ENCODE measurements at regions not wholly inside any gene's neighbourhood (a gene's known extent, or its start where the extent isn't known, plus 50 kb on each side); places are given as distances from the start of the nearest gene placed in this dataset.

DNA sequence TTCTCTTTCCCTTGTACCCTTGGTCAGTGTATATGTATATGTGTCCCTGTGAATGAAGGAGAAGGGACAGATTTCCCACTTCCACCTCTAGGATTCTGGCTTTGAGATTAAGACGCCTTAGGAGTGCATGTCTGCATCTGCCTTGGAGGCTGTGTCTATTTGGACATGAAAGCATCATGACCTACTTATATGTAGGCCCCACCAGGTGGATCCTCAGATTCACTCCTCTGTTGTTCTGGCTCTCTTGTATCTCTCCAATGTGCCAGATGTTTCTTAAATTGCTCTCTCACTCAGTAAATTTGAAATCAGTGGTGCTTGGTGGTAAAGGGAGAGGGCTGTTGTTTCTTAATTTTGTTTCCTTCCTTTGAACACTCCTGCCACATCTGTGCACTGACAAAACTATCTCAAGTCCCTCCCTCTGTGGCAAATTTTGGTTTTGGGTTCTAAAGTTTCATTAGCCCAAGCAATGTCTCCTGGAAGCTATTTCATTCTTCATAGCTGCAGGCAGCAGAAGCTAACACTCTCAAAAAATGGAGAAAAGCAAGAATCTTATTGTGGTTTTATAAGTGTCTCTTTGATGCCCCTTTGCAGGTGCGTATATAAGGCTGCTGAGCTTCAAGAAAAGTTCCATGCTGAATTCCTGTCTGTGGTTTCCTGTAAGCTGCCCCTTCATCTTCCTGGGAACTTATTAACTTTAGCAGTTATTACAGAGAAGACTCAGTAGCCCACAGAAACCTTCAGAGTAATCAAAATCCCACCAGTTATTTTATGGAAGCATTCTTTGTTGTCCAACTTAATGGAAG, 179.7 kb upstream of the SETBP1 start:
- H3K36me3 ChIP-seq (ENCODE audit: control insufficient read depth in 3 of 3, insufficient read depth in 3 of 3, low read length in 3 of 3), result no peaks in the 10 kb centered on the region
- no peaks in the 10 kb centered on the region for H3K27me3 ChIP-seq (ENCODE audit: control insufficient read depth in 3 of 3, insufficient read depth in 3 of 3, low read length in 3 of 3)
- H3K4me1 ChIP-seq (ENCODE audit: control insufficient read depth in 3 of 3, insufficient read depth in 3 of 3, low read length in 3 of 3), result no peaks in the 10 kb centered on the region
- H3K9ac ChIP-seq (ENCODE audit: low read depth in 1 of 3, low read length in 3 of 3), result no peak overlapping the region
- no peak overlapping the region for H3K4me3 ChIP-seq (ENCODE audit: low read length in 3 of 3)
- no peak overlapping the region for H3K27ac ChIP-seq (ENCODE audit: low read depth, low read length)
- H3K9me3 ChIP-seq (ENCODE audit: control insufficient read depth in 3 of 3, low read length in 3 of 3), result no peaks in the 10 kb centered on the region

DNA sequence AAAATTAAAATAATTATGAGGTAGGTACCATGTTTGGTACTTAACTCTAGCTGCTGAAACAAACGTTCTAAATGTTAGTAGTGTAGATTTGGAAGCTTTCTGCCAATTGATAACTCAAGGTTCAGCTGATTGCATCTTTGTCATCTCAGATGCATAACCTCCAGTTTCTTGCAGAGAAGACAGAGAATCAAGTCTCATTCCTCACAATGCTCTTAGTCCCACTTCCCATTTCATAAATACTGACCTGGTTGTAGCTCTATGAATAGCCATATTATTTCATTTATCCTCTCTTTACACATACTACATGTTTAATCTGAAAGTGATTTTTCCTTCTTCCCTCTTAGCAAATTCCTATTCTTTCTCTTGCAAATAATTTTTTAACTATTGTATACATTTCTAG, 178.5 kb upstream of the SETBP1 start:
- no peak overlapping the region for H3K27ac ChIP-seq (ENCODE audit: low read depth, low read length)
- H3K9ac ChIP-seq (ENCODE audit: low read depth in 1 of 3, low read length in 3 of 3), result no peak overlapping the region
- H3K9me3 ChIP-seq (ENCODE audit: control insufficient read depth in 3 of 3, low read length in 3 of 3), result no peaks in the 10 kb centered on the region
- no peak overlapping the region for H3K4me3 ChIP-seq (ENCODE audit: low read length in 3 of 3)
- H3K4me1 ChIP-seq (ENCODE audit: control insufficient read depth in 3 of 3, insufficient read depth in 3 of 3, low read length in 3 of 3), result no peaks in the 10 kb centered on the region
- H3K36me3 ChIP-seq (ENCODE audit: control insufficient read depth in 3 of 3, insufficient read depth in 3 of 3, low read length in 3 of 3), result no peaks in the 10 kb centered on the region
- H3K27me3 ChIP-seq (ENCODE audit: control insufficient read depth in 3 of 3, insufficient read depth in 3 of 3, low read length in 3 of 3), result no peaks in the 10 kb centered on the region

DNA sequence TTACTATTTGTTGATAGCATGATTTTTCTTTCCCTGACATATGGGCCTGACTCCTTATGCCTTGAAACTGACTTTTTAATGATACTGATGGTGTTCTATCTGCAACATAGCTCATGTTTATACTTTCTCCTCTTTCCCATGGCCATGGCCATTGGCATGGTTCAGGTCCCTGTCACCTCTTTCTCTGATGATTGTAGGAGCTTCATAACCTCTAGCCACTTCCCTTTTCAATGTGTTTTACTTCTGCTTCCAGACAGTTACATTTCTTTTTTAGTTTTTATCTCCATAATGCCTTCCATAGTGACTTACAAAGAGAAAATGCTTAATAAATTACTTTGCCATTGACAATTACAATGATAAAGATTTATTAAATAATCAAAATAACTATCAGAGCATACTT, 177.9 kb upstream of the SETBP1 start:
- Histone ChIP-seq H3K27me3 (ENCODE audit: control insufficient read depth in 3 of 3, insufficient read depth in 3 of 3, low read length in 3 of 3) (no peaks in the 10 kb centered on the region), H3K9me3 (ENCODE audit: control insufficient read depth in 3 of 3, low read length in 3 of 3) (no peaks in the 10 kb centered on the region), H3K9ac (ENCODE audit: low read depth in 1 of 3, low read length in 3 of 3) (no peak overlapping the region), H3K27ac (ENCODE audit: low read depth, low read length) (no peak overlapping the region), H3K4me3 (ENCODE audit: low read length in 3 of 3) (no peak overlapping the region), H3K36me3 (ENCODE audit: control insufficient read depth in 3 of 3, insufficient read depth in 3 of 3, low read length in 3 of 3) (no peaks in the 10 kb centered on the region), H3K4me1 (ENCODE audit: control insufficient read depth in 3 of 3, insufficient read depth in 3 of 3, low read length in 3 of 3) (no peaks in the 10 kb centered on the region)

DNA sequence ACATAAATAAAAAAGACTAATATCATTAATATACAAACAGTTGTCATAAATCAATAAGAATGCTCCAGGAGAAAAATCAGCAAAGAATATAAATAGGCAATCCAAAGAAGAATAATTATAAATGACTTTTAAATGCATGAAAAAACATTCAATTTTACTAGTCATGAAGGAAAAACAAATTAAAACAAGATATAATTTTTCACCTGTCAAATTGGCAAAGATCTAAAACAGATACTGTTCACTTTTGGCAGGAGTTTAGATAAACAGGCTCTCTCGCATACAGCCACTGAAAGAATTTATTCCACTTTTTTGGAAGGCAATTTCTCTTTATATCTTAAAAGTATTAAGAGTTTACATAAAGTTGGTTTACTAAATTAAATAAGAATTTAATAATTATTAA, 176.8 kb upstream of the SETBP1 start:
- Histone ChIP-seq H3K4me1 (ENCODE audit: control insufficient read depth in 3 of 3, insufficient read depth in 3 of 3, low read length in 3 of 3) (no peaks in the 10 kb centered on the region), H3K36me3 (ENCODE audit: control insufficient read depth in 3 of 3, insufficient read depth in 3 of 3, low read length in 3 of 3) (no peaks in the 10 kb centered on the region), H3K4me3 (ENCODE audit: low read length in 3 of 3) (no peak overlapping the region), H3K27me3 (ENCODE audit: control insufficient read depth in 3 of 3, insufficient read depth in 3 of 3, low read length in 3 of 3) (no peaks in the 10 kb centered on the region), H3K9me3 (ENCODE audit: control insufficient read depth in 3 of 3, low read length in 3 of 3) (no peaks in the 10 kb centered on the region), H3K9ac (ENCODE audit: low read depth in 1 of 3, low read length in 3 of 3) (no peak overlapping the region), H3K27ac (ENCODE audit: low read depth, low read length) (no peak overlapping the region)

DNA sequence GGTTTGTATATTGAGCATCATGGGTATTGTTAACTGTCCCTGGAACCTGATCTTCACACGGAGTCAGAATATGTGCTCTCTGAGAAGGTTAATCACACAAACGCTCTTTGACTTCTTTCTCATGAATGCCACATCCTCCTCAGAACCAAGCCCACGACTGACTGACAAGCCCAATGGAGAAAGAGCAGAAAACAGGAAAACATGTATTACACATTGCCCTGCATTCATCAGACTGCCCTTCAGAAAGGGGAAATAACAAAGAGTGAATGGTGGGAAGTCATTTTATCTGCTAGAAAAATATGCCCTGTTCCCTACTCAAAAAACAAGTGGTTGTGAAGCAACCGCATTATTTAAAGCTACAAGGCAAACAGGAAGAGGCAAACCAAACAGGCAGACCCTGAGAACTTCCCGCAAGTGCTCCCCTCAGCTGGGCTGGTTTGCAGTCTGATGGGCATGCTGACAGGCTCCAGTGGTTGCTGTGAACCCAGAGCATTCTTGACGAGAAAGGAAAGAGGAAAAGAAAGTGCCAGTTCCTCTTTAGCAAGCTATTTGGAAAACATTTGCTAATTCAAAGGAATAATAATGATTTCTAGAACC, 172.9 kb upstream of the SETBP1 start:
- H3K36me3 ChIP-seq (ENCODE audit: control insufficient read depth in 3 of 3, insufficient read depth in 3 of 3, low read length in 3 of 3), result no peaks in the 10 kb centered on the region
- no peak overlapping the region for H3K9ac ChIP-seq (ENCODE audit: low read depth in 1 of 3, low read length in 3 of 3)
- no peaks in the 10 kb centered on the region for H3K27me3 ChIP-seq (ENCODE audit: control insufficient read depth in 3 of 3, insufficient read depth in 3 of 3, low read length in 3 of 3)
- no peaks in the 10 kb centered on the region for H3K9me3 ChIP-seq (ENCODE audit: control insufficient read depth in 3 of 3, low read length in 3 of 3)
- H3K4me1 ChIP-seq (ENCODE audit: control insufficient read depth in 3 of 3, insufficient read depth in 3 of 3, low read length in 3 of 3), result no peaks in the 10 kb centered on the region
- H3K27ac ChIP-seq (ENCODE audit: low read depth, low read length), result no peak overlapping the region
- H3K4me3 ChIP-seq (ENCODE audit: low read length in 3 of 3), result no peak overlapping the region

DNA sequence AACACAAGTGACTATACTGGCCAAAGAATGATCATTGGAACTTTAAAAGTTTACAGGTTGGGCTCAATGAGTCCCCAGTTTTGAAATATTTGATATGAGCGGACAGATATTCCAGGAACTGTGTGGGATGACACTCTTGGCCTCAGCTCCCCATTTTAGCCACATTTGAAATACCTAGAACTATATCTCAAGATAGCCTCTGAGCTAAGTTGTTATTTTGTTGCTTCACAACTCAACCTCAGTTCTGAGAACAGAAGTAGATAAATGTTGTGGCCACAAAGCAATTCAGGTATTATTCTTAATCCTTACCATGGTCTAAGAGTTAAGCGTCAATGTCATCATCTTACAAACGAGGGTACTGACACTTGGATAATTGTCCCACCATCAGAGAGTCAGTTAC, 172.2 kb upstream of the SETBP1 start:
- H3K27ac ChIP-seq (ENCODE audit: low read depth, low read length), result no peak overlapping the region
- no peaks in the 10 kb centered on the region for H3K4me1 ChIP-seq (ENCODE audit: control insufficient read depth in 3 of 3, insufficient read depth in 3 of 3, low read length in 3 of 3)
- H3K4me3 ChIP-seq (ENCODE audit: low read length in 3 of 3), result no peak overlapping the region
- no peaks in the 10 kb centered on the region for H3K36me3 ChIP-seq (ENCODE audit: control insufficient read depth in 3 of 3, insufficient read depth in 3 of 3, low read length in 3 of 3)
- no peaks in the 10 kb centered on the region for H3K27me3 ChIP-seq (ENCODE audit: control insufficient read depth in 3 of 3, insufficient read depth in 3 of 3, low read length in 3 of 3)
- no peak overlapping the region for H3K9ac ChIP-seq (ENCODE audit: low read depth in 1 of 3, low read length in 3 of 3)
- H3K9me3 ChIP-seq (ENCODE audit: control insufficient read depth in 3 of 3, low read length in 3 of 3), result no peaks in the 10 kb centered on the region

DNA sequence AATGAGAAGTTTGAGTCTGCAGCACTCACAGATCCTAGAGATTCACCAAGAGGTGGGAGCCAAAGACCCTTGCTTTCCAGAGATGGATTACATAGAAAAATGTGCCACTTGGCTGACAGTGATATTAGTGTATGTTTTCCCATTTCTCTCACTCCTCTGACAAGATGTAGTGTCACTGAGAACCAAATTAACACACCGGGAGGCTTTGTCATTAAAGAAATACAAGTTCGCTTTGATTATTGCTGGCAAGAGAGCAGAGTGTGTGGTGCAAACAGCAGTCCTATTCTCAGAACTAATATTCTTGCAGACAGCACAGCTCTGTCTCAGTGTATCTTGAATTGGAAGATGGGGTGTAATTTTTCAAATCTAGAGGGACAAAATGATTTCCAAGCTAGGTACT, 171.6 kb upstream of the SETBP1 start:
- H3K27ac ChIP-seq (ENCODE audit: low read depth, low read length), result no peak overlapping the region
- H3K4me3 ChIP-seq (ENCODE audit: low read length in 3 of 3), result no peak overlapping the region
- no peaks in the 10 kb centered on the region for H3K9me3 ChIP-seq (ENCODE audit: control insufficient read depth in 3 of 3, low read length in 3 of 3)
- H3K9ac ChIP-seq (ENCODE audit: low read depth in 1 of 3, low read length in 3 of 3), result no peak overlapping the region
- no peaks in the 10 kb centered on the region for H3K36me3 ChIP-seq (ENCODE audit: control insufficient read depth in 3 of 3, insufficient read depth in 3 of 3, low read length in 3 of 3)
- H3K4me1 ChIP-seq (ENCODE audit: control insufficient read depth in 3 of 3, insufficient read depth in 3 of 3, low read length in 3 of 3), result no peaks in the 10 kb centered on the region
- H3K27me3 ChIP-seq (ENCODE audit: control insufficient read depth in 3 of 3, insufficient read depth in 3 of 3, low read length in 3 of 3), result no peaks in the 10 kb centered on the region

DNA sequence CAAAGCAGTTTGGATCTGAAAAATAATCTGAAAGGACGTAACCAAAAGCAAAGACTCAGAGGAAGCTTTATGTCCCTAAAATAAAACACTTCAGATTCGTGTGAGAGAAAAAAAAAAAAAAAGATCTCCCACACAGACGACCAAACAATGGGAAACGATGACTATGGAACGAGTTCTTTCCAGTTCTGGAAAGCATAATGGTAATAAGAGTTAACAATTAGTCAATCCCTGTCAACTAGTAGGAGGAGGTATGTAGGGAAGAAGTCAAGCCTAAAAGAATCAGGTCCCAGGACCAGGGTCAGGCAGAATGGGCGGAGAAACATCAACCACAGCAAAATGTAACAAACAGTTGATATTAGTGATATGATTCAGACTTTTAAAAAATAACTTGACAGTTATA, 170.3 kb upstream of the SETBP1 start:
- H3K9ac ChIP-seq (ENCODE audit: low read depth in 1 of 3, low read length in 3 of 3), result no peak overlapping the region
- H3K9me3 ChIP-seq (ENCODE audit: control insufficient read depth in 3 of 3, low read length in 3 of 3), result no peaks in the 10 kb centered on the region
- no peaks in the 10 kb centered on the region for H3K27me3 ChIP-seq (ENCODE audit: control insufficient read depth in 3 of 3, insufficient read depth in 3 of 3, low read length in 3 of 3)
- no peak overlapping the region for H3K27ac ChIP-seq (ENCODE audit: low read depth, low read length)
- no peak overlapping the region for H3K4me3 ChIP-seq (ENCODE audit: low read length in 3 of 3)
- H3K4me1 ChIP-seq (ENCODE audit: control insufficient read depth in 3 of 3, insufficient read depth in 3 of 3, low read length in 3 of 3), result no peaks in the 10 kb centered on the region
- H3K36me3 ChIP-seq (ENCODE audit: control insufficient read depth in 3 of 3, insufficient read depth in 3 of 3, low read length in 3 of 3), result no peaks in the 10 kb centered on the region

DNA sequence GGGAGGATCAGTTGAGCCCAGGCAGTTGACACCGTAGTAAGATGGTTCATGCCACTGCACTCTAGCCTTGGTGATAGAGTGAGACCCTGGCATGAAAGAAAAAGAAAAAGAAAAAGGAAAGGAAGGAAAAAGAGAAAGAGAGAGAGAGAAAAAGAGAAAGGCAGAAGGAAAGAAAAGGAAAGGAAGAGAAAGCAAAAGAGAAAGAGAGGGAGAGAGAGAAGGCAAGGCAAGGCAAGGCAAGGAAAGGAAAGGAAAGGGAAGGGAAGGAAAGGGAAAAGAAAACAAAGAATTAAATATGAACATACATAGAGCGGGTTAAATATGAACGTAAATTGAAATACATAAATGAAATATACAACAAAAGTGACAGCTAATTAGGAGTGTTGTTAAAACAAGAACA, 167.5 kb upstream of the SETBP1 start:
- Histone ChIP-seq H3K27me3 (ENCODE audit: control insufficient read depth in 3 of 3, insufficient read depth in 3 of 3, low read length in 3 of 3) (no peaks in the 10 kb centered on the region), H3K27ac (ENCODE audit: low read depth, low read length) (no peak overlapping the region), H3K4me3 (ENCODE audit: low read length in 3 of 3) (no peak overlapping the region), H3K4me1 (ENCODE audit: control insufficient read depth in 3 of 3, insufficient read depth in 3 of 3, low read length in 3 of 3) (no peaks in the 10 kb centered on the region), H3K36me3 (ENCODE audit: control insufficient read depth in 3 of 3, insufficient read depth in 3 of 3, low read length in 3 of 3) (no peaks in the 10 kb centered on the region), H3K9me3 (ENCODE audit: control insufficient read depth in 3 of 3, low read length in 3 of 3) (no peaks in the 10 kb centered on the region), H3K9ac (ENCODE audit: low read depth in 1 of 3, low read length in 3 of 3) (no peak overlapping the region)

DNA sequence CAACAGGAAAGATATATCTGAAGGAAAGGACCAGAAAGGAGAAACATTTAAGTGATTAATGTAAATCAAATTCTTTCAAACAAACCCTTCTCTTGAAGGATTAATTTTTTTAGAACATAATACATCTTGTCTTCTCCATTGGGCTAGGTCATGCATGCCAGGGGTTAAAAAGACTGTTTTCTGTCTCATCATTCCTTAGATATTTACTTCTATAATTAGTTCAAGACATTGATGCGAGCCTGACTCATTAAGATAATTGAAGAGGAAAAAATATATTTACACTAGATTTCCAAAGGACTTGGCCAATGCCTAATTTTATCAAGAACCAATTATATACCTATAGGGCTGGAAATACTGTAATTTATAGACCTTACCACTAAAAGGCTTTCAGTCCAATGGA, 166.6 kb upstream of the SETBP1 start:
- Histone ChIP-seq H3K4me3 (ENCODE audit: low read length in 3 of 3) (no peak overlapping the region), H3K27ac (ENCODE audit: low read depth, low read length) (no peak overlapping the region), H3K4me1 (ENCODE audit: control insufficient read depth in 3 of 3, insufficient read depth in 3 of 3, low read length in 3 of 3) (no peaks in the 10 kb centered on the region), H3K27me3 (ENCODE audit: control insufficient read depth in 3 of 3, insufficient read depth in 3 of 3, low read length in 3 of 3) (no peaks in the 10 kb centered on the region), H3K9ac (ENCODE audit: low read depth in 1 of 3, low read length in 3 of 3) (no peak overlapping the region), H3K9me3 (ENCODE audit: control insufficient read depth in 3 of 3, low read length in 3 of 3) (no peaks in the 10 kb centered on the region), H3K36me3 (ENCODE audit: control insufficient read depth in 3 of 3, insufficient read depth in 3 of 3, low read length in 3 of 3) (no peaks in the 10 kb centered on the region)

Data from skeletal muscle tissue (tissue), 3 donors.